ENCODE measurements at regions not wholly inside any gene's neighbourhood (a gene's known extent, or its start where the extent isn't known, plus 50 kb on each side); places are given as distances from the start of the nearest gene placed in this dataset.
"Not testable (repeated sequence)": the region's sequence is repeated elsewhere in the genome, so short reads cannot be mapped to it uniquely, and the experiment has no call there.

GRCh38 chr16:79407005-79407404, 193.5 kb downstream of the MAF start:
- DNase-seq (ENCODE audit: low read depth), result no peak

DNA sequence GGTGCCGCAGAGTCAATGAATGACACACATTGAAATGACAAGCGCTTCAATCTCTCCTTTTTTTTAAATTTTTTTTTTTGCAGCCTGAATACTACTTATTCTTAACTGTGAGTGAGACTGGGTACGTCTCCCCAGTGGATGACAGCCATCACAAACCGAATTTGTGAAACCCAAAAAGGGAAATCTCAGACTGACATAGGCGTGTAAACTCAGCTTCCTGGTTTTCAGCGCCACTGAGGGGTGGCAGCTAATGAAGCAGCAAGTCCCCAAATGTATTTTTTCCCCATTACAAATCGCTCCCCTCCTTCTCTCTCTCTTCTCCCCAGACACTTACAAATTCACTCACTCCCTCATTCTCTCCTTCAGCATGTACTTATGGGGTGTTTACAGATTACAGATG, 196.0 kb downstream of the MAF start:
- no peak for DNase-seq (ENCODE audit: low read depth)

DNA sequence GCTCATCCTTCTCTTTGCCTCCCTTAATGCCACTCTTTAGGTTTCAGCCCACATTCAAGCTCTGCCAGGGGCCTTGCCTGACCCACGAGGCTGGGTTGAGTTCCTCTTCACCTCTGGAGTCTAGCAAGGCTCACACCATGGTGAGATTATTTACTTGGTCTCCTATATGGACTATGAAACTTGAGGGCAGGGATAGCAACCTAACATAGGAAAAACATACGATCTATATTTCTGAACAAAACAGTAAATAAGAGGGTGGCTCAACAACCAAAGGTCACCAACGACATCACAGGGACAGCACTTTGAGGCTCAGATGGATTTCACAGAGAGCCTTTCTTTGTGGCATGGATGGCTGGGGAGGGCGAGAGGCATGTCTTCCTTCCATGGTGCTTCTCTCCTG, 197.0 kb downstream of the MAF start:
- DNase-seq (ENCODE audit: low read depth), result no peak

DNA sequence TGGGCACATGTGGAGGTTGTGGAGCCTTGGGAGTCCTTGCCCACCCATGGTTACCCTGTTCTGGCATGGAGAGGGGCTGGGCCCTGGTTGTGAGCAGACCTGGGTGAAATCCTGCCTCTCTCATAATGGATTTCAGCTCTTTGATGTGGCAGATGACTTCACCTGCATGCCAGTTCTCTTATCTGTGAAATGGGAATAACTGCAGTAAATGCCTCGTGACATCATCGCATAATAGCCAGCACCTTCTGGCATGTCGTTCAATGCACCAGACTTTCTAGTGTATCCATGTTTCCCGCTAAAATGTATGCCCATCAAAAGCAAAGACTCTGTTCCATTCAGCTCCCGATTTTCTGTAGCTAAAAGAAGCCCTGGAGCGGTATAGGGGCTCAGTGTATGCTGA, 197.6 kb downstream of the MAF start:
- no peak for DNase-seq (ENCODE audit: low read depth)

DNA sequence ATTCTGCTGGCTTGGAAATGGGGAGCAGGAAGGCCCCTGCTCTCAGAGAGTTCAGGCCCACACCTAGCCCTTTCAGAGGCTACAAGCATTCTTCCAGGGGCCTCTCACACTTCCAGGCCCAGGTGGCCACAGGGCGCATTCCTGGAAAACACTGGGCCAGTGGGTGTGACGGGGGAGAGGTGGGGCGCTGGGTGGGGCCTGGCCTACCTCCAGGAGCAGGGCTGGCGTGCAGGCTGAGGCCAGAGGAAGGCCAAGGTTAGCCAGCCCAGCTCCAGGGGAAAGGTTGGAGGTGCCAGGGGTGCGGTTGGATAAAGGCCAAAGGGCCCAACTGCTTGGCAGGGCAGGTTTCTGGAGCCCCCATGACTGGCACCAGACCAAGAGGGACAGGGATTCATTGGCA, 198.2 kb downstream of the MAF start:
- no peak for DNase-seq (ENCODE audit: low read depth)

- no peak for DNase-seq (ENCODE audit: low read depth)
Measured at GRCh38 chr16:79401782-79402181, 198.8 kb downstream of the MAF start.

DNA sequence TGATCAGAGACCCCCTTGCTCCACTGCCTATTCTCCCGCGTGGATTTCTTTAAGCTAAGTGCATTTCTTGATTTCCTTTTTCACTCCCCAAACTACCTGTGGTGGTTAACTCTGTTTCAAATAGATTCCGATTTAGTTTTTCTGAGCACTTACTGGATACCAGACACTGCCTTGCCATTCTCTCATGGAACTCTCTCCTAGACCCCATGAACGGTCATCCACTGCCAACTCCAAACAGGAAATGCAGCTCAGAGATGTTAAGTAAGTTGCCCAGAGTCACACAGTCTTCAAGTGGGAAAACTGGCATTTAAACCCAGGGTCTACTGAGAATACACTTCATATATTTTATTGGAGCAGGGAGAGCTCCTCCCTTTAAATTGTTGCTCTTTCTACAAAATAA, 199.4 kb downstream of the MAF start:
- no peak for DNase-seq (ENCODE audit: low read depth)

DNA sequence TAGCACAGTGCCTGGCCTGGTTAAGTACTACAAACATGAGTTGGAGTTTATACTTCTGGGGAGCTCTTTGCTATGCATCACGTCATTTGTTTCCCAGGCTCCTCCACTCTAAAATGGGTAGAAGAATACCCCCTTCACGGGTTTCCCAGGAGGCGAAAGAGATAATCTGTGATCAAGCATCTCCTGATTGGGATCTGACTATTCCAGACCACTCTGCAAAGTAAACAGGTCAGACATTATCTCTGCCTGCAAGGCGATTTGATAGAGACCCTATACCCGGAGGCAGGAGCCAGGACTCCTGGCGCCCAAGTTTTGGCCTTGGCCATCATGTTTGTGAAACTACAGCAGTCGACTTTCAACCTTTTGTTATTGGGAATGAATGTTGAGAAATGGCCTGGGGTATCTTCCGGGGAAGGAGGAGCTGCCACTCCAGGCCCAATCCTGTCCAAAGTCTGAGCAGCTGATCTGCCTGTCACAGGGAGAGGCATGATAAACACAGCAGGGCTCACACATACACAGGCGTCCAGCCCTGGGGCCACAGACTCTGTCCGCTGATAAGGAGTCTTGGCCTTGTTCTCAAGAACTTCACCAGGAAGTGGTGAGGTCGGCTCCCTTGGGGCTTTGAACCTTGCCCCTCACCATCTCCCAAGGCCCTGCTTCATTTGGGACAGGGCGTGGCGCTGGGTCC, 199.9 kb downstream of the MAF start:
- no peak for DNase-seq (ENCODE audit: low read depth)

DNA sequence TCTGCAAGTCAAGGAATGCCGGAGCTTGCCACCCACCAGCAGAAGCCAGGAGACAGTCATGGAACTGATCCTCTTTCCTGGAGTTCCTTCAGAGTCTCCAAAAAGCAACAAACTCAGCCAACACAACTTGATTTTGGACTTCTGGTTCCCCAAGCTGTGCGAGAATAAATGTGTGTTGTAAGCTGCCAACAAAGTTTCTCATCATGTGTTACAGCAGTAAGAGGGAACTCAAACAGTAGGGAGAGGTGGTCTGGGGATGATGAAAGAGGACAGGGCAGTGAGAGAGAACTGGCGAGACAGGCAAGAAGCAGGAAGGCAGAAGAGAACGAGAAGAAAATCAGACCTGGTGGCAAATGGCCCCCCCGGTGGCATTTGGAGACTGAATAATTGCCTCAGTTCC, 204.9 kb downstream of the MAF start:
- no peak for DNase-seq (ENCODE audit: low read depth)

GRCh38 chr16:79394206-79394605, 206.3 kb downstream of the MAF start:
- DNase-seq (ENCODE audit: low read depth), result no peak

DNA sequence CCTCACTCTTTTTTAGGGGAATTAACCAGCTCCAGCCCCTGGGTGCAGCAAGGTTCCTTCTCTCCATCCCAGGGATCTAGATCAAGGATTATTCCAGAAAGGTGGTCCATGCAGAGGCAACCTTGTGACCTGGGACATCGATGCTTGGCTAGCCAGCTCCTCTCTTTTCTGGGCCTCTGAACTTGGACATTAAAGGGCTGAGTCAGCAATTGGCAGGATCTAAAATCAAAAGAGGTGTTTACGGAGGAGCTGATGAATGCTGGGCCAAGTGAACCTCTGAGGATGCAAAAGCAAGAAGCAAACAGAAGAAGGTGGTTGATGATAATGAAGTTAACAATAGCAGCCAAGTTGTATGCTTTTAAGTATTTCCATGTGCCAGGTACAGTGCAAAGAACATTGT, 207.0 kb downstream of the MAF start:
- no peak for DNase-seq (ENCODE audit: low read depth)

DNA sequence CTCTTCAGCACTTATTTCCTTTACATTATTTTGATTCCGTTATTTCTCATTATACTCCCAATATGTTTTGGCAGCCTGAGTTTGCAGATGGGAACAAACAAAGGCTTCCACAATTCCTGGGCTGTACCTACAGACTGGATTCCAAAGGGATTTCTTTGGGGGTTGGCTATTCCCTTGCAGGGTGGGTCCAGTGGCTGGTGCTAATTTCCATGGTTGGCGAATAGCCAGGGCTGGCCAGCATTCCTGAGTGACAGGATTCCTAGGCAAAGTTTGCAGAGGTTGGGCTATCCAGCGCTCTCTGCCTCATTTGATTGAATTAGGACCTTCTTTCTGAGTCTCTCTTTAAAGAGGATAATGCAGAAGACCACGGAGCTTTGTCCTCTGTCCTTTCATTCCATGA, 207.4 kb downstream of the MAF start:
- DNase-seq (ENCODE audit: low read depth), result no peak

- DNase-seq (ENCODE audit: low read depth), result no peak
Measured at GRCh38 chr16:79392081-79392480, 208.5 kb downstream of the MAF start.

- DNase-seq (ENCODE audit: low read depth), result no peak
Measured at GRCh38 chr16:79391395-79391794, 209.1 kb downstream of the MAF start.

GRCh38 chr16:79390481-79391051, 210.0 kb downstream of the MAF start:
- DNase-seq (ENCODE audit: low read depth), result no peak

DNA sequence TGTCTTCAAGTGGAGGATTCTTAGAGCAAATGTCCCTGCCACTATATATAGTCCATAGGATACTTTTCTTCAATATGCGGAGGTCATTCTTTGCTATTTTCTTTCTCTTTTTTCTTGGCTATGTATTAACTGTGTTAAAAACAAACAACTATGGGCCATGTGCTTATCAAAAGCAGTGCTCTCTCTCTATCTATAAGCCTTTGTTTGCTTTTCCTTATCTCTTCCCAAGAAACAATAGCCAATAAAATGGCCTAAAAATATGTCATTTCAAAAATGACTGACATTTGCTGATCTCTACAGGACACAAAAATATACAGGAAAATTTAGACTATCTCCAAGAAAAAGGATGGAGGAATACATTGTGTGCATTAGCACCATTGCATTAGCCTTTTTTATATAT, 212.1 kb downstream of the MAF start:
- DNase-seq (ENCODE audit: low read depth), result no peak

DNA sequence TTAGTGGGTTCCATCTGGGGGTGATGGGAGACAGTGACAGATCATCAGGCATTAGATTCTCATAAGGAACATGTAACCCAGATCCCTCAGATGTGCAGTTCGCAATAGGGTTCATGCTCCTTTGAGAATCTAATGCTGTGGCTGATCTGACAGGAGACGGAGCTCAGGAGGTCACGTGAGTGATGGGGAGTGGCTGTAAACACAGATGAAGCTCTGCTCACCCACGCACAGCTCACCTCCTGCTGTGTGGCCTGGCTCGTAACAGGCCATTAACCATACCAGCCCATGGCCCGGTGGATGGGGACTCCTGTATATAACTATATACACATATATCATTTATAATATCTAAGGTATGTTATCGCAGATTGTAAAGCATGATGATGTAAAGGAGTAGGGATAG, 214.2 kb downstream of the MAF start:
- no peak for DNase-seq (ENCODE audit: low read depth)

DNA sequence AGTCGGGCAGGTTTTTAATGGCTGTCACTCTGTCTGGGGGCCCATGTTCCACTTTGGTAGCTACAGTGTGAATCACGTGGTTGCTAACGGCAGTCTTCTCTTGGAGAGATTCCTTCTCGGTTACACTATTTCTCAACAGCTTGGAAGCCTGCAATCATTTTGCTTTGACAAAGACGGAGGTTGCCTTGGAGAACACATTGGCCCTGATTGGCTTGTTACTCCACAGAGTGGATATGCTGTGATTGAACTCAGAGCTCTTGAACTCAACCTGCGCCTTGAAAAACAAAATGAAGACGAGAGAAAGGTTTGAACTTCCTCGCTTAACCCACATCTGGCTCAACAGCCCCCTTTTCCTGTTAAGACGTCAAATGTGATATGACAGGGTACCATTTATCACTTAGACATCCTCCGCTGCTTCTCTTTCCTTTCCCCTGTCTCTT, 218.9 kb downstream of the MAF start:
- no peak for DNase-seq (ENCODE audit: low read depth)

DNA sequence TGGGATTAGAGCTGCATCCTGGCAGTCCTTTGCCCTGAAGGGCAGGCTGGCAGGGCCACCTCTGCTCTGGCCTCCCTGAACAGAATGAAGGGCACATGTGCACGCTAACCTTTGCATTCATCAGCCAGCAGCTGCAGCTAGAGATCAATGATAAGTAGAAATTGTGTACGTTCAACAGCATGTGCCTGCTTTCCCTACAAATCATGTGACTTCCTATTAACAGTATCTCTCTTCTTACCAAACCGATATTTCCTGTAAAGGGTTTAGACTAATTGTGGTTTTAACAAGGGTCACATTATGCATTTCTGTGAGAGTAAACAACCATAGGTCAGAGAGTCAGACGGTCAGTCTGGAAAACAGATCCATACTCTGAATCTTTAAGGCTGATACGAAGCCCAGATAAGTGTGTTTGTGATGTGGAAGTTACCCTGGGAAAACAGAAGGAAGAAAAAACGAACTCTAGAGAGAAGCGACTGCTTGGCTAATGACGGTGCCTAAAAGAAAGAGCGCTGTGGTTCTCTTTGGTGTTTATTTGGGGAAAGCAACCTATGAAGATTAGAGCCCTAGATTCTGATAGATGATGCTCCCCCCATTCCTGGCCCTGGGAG, 219.4 kb downstream of the MAF start:
- DNase-seq (ENCODE audit: low read depth), result no peak

DNA sequence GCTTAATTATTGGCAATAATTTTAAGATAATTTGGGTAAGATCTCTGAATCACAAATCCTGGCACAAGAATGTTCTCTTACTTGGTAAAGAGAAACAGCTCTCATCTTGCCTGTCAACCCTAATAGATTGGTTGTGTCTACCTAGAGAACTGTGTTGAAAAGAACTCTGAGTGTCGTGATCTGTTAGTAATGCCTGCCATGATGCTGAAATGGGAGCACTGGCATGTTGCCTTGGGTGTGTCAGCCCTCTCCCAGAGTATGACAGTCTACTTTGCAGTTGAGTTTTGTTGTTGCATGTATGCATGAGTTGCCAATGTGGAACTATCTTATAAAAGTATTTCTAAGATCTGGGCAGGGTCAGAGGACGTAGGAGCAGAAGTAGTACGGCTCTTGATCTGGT, 221.4 kb downstream of the MAF start:
- DNase-seq (ENCODE audit: low read depth), result no peak

- not testable (repeated sequence) for DNase-seq (ENCODE audit: low read depth)
Measured at GRCh38 chr16:79377082-79377481, 223.5 kb downstream of the MAF start.

DNA sequence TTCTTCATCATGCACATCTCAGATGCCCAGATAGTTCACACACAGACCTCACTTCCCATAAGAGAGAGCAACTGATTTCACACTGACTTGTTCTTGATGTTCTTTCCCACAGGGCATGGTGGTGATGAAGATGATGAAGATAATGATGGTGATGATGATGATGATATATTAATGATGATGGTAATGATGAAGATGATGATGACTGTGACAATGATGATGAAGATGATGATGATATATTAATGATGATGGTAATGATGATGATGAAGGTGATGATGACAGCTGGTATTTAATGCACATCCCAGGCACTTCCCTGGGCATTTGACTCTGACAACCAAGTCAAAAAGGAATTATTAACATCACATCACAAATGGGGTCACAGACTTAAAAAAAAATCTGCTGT, 225.2 kb downstream of the MAF start:
- no peak for DNase-seq (ENCODE audit: low read depth)

DNA sequence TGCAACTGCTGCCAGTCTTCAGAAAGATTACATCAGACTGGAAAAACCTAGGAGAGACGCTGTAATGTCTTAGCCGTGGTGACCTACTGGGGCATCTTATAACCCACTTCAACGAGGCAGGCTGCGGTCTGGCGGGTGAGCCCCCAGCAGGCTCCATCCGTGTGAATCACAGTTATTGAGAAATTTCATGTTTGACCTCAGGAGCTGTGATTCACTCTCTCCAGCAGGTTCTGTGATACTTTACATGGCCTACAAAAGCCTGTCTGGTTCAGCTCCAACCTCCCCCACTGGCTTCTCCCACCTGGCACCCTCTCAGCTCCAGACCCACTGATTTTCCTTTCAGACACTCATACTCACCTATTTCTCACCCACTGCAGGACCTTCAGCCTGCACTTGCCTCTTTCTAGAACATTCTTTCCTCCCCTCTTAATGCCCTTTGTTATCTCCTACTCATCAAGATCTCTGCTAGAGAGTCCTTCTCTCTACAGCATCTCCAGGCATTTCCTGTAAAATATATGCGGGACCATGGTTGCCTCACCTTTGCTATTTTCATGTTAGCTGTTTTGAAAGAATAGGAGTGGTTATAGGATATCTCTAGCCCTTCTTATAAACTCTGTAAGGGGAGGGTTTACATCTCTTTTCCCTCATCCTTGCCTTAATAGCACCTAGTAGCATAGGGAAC, 227.9 kb downstream of the MAF start:
- DNase-seq (ENCODE audit: low read depth), result no peak
